Liver (tissue), 7 donors: ENCODE measurements at regions not wholly inside any gene's neighbourhood (a gene's known extent, or its start where the extent isn't known, plus 50 kb on each side); places are given as distances from the start of the nearest gene placed in this dataset.

Source experiments
- DNase-seq: peaks from one replicate; pipeline ENCODE4 v3.0.0-alpha.2; 2017; ENCODE audit warnings: low spot score
- H3K27ac ChIP-seq, 2 donors: one replicate each; pipeline ENCODE4 v1.7.0; 2013; ENCODE audit warnings: inconsistent platforms in 2 of 2, low read length in 2 of 2, control low read depth in 1 of 2, low read depth in 1 of 2, mild to moderate bottlenecking in 1 of 2
- H3K27me3 ChIP-seq, 4 donors: one replicate each; pipeline versions ENCODE4 v1.6.1 to v1.7.0; 2013; ENCODE audit warnings: low read length in 3 of 4, inconsistent platforms in 1 of 4, mild to moderate bottlenecking in 1 of 4, moderate library complexity in 1 of 4; ENCODE audit not compliant: control insufficient read depth in 4 of 4, insufficient read depth in 4 of 4
- H3K36me3 ChIP-seq, 4 donors: one replicate each; pipeline versions ENCODE4 v1.6.1 to v1.7.0; 2013; ENCODE audit warnings: low read length in 3 of 4, mild to moderate bottlenecking in 3 of 4, low read depth in 1 of 4, moderate library complexity in 1 of 4; ENCODE audit not compliant: control insufficient read depth in 4 of 4, insufficient read depth in 3 of 4
- H3K4me1 ChIP-seq, 4 donors: one replicate each; pipeline versions ENCODE4 v1.6.1 to v1.7.0; 2013; ENCODE audit warnings: low read length in 3 of 4, mild to moderate bottlenecking in 3 of 4, moderate library complexity in 1 of 4; ENCODE audit not compliant: control insufficient read depth in 4 of 4, insufficient read depth in 4 of 4
- H3K4me3 ChIP-seq, 3 donors: one replicate each; pipeline versions ENCODE4 v1.6.1 to v1.7.0; 2013; ENCODE audit warnings: low read length in 3 of 3, control low read depth in 1 of 3, low read depth in 1 of 3, mild to moderate bottlenecking in 1 of 3
- H3K9ac ChIP-seq, 2 donors: one replicate each; pipeline ENCODE4 v1.7.0; 2013; ENCODE audit warnings: low read length in 2 of 2, mild to moderate bottlenecking in 2 of 2, moderate library complexity in 2 of 2, control low read depth in 1 of 2, low read depth in 1 of 2
- H3K9me3 ChIP-seq, 4 donors: one replicate each; pipeline versions ENCODE4 v1.6.1 to v1.7.0; 2013; ENCODE audit warnings: low read length in 3 of 4; ENCODE audit not compliant: control insufficient read depth in 4 of 4
- EGR1 ChIP-seq, 2 donors: IDR thresholded peaks; 2 replicates each; pipeline ENCODE4 v1.6.1; 2016 to 2018; ENCODE audit warnings: antibody characterized with exemption in 2 of 2, low read depth in 2 of 2
- FOXA1 ChIP-seq: IDR thresholded peaks from 2 replicates; pipeline ENCODE4 v1.6.1; 2016; ENCODE audit warnings: antibody characterized with exemption
- FOXA2 ChIP-seq: IDR thresholded peaks from 2 replicates; pipeline ENCODE4 v1.6.1; 2016; ENCODE audit warnings: antibody characterized with exemption
- GABPA ChIP-seq, 2 donors: IDR thresholded peaks in 1 of 2; conservative IDR thresholded peaks in 1 of 2; 2 replicates each; pipeline ENCODE4 v1.6.1; 2016; ENCODE audit warnings: antibody characterized with exemption in 2 of 2, mild to moderate bottlenecking in 1 of 2, moderate library complexity in 1 of 2
- HNF4A ChIP-seq, 2 donors: conservative IDR thresholded peaks; 2 replicates each; pipeline ENCODE4 v1.6.1; 2016; ENCODE audit warnings: antibody characterized with exemption in 2 of 2, mild to moderate bottlenecking in 2 of 2
- HNF4G ChIP-seq: IDR thresholded peaks from 2 replicates; pipeline ENCODE4 v1.6.1; 2016; ENCODE audit warnings: antibody characterized with exemption
- NR2F2 ChIP-seq: IDR thresholded peaks from 2 replicates; pipeline ENCODE4 v1.6.1; 2016; ENCODE audit warnings: antibody characterized with exemption
- RAD21 ChIP-seq, 2 donors: IDR thresholded peaks; 2 replicates each; pipeline ENCODE4 v1.6.1; 2016; ENCODE audit warnings: antibody characterized with exemption in 2 of 2, mild to moderate bottlenecking in 2 of 2
- RXRA ChIP-seq, 2 donors: IDR thresholded peaks; 2 replicates each; pipeline ENCODE4 v1.6.1; 2017 to 2018; ENCODE audit warnings: antibody characterized with exemption in 2 of 2, mild to moderate bottlenecking in 1 of 2
- TAF1 ChIP-seq: conservative IDR thresholded peaks from 2 replicates; pipeline ENCODE4 v1.6.1; 2016; ENCODE audit warnings: antibody characterized with exemption, mild to moderate bottlenecking
- YY1 ChIP-seq: IDR thresholded peaks from 2 replicates; pipeline ENCODE4 v1.6.1; 2016; ENCODE audit warnings: antibody characterized with exemption, mild to moderate bottlenecking
- WGBS: extraction: QIAGEN DNeasy Blood & Tissue Kit; methylation state at CpG from one replicate; pipeline ENCODE4 v1.1.7; 2013; 5-methylcytosine and 5-hydroxymethylcytosine counted together
- TF ChIP-seq, protein P1 (sequence below): IDR thresholded peaks from 2 replicates; pipeline ENCODE4 v1.6.1; 2016; ENCODE audit warnings: antibody characterized with exemption, mild to moderate bottlenecking
- TF ChIP-seq, protein P2 (sequence below): IDR thresholded peaks from 2 replicates; pipeline ENCODE4 v1.6.1; 2016; ENCODE audit warnings: antibody characterized with exemption
- TF ChIP-seq, protein P3 (sequence below): IDR thresholded peaks from 2 replicates; pipeline ENCODE4 v1.6.1; 2016; ENCODE audit warnings: antibody characterized with exemption
- TF ChIP-seq, protein P4 (sequence below): IDR thresholded peaks from 2 replicates; pipeline ENCODE4 v1.6.1; 2016; ENCODE audit warnings: antibody characterized with exemption
- donor health status: healthy.
- donor health status: healthy.
- donor health status: healthy.
- donor health status: healthy.

DNA sequence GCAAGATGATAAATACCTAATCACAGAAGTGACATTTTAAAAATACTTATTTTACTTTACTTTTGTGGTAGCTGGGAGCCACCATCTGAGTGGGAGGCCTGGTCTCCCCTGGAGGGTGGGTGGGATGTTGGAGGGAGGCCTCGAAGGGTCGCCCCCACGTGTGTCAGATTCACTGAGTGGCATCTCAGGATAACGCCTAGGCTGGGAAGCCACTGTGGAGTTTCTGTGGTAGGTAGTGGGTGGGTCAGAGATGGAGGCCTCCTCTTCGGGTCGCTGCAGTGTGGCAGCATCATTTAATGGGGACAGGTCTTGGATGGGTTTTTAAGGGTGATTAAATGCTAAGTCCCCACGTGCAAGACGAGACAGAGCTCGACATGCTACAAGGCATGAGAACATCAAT, 1154.8 kb upstream of the CDH18 start:
- WGBS, result 91% methylated on average over 9 of the region's 9 CpGs
- H3K4me1 ChIP-seq, result no peaks in the 10 kb centered on the region
- H3K9ac ChIP-seq, result no peak overlapping the region
- H3K36me3 ChIP-seq, result no peaks in the 10 kb centered on the region
- H3K27ac ChIP-seq, result no peak overlapping the region
- no peak overlapping the region for H3K4me3 ChIP-seq
- TF ChIP-seq EGR1 (IDR thresholded peaks at IDR 0.05; ENCODE audit: low read depth in 2 of 2), result no peak
- TF ChIP-seq TAF1, result no peak
- TF ChIP-seq, protein P1, sequence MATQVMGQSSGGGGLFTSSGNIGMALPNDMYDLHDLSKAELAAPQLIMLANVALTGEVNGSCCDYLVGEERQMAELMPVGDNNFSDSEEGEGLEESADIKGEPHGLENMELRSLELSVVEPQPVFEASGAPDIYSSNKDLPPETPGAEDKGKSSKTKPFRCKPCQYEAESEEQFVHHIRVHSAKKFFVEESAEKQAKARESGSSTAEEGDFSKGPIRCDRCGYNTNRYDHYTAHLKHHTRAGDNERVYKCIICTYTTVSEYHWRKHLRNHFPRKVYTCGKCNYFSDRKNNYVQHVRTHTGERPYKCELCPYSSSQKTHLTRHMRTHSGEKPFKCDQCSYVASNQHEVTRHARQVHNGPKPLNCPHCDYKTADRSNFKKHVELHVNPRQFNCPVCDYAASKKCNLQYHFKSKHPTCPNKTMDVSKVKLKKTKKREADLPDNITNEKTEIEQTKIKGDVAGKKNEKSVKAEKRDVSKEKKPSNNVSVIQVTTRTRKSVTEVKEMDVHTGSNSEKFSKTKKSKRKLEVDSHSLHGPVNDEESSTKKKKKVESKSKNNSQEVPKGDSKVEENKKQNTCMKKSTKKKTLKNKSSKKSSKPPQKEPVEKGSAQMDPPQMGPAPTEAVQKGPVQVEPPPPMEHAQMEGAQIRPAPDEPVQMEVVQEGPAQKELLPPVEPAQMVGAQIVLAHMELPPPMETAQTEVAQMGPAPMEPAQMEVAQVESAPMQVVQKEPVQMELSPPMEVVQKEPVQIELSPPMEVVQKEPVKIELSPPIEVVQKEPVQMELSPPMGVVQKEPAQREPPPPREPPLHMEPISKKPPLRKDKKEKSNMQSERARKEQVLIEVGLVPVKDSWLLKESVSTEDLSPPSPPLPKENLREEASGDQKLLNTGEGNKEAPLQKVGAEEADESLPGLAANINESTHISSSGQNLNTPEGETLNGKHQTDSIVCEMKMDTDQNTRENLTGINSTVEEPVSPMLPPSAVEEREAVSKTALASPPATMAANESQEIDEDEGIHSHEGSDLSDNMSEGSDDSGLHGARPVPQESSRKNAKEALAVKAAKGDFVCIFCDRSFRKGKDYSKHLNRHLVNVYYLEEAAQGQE, result no peak
- TF ChIP-seq, protein P2, sequence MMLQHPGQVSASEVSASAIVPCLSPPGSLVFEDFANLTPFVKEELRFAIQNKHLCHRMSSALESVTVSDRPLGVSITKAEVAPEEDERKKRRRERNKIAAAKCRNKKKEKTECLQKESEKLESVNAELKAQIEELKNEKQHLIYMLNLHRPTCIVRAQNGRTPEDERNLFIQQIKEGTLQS, result no peak
- TF ChIP-seq, protein P3, sequence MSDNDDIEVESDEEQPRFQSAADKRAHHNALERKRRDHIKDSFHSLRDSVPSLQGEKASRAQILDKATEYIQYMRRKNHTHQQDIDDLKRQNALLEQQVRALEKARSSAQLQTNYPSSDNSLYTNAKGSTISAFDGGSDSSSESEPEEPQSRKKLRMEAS, result no peak
- TF ChIP-seq FOXA1, result no peak
- TF ChIP-seq YY1, result no peak
- TF ChIP-seq, protein P4, sequence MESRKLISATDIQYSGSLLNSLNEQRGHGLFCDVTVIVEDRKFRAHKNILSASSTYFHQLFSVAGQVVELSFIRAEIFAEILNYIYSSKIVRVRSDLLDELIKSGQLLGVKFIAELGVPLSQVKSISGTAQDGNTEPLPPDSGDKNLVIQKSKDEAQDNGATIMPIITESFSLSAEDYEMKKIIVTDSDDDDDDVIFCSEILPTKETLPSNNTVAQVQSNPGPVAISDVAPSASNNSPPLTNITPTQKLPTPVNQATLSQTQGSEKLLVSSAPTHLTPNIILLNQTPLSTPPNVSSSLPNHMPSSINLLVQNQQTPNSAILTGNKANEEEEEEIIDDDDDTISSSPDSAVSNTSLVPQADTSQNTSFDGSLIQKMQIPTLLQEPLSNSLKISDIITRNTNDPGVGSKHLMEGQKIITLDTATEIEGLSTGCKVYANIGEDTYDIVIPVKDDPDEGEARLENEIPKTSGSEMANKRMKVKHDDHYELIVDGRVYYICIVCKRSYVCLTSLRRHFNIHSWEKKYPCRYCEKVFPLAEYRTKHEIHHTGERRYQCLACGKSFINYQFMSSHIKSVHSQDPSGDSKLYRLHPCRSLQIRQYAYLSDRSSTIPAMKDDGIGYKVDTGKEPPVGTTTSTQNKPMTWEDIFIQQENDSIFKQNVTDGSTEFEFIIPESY, result no peak
- no peak for TF ChIP-seq GABPA (IDR thresholded peaks at IDR 0.05 in 1 of 2, conservative IDR thresholded peaks at IDR 0.05 in 1 of 2)
- TF ChIP-seq NR2F2, result no peak
- H3K9me3 ChIP-seq, result no peaks in the 10 kb centered on the region
- DNase-seq, result no peak
- H3K27me3 ChIP-seq, result no peaks in the 10 kb centered on the region

DNA sequence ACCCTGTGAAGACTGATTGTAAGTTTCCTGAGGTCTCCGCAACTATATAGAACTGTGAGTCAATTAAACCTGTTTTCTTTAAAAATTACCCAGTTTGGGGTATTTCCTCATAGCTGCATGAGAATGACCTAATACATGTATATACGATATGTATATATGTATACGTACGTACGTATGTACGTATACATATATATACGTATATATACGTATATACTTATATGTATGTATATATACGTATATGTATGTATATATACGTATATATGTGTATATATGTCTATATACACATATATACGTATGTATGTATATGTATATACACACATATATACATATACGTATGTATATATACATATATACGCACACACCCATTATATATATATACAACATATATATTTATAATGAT, 1153.0 kb upstream of the CDH18 start:
- Histone ChIP-seq H3K4me3 (no peak overlapping the region), H3K36me3 (no peaks in the 10 kb centered on the region), H3K4me1 (no peaks in the 10 kb centered on the region), H3K9me3 (no peaks in the 10 kb centered on the region), H3K27me3 (no peaks in the 10 kb centered on the region), H3K27ac (no peak overlapping the region), H3K9ac (no peak overlapping the region)
- TF ChIP-seq, protein P4, result no peak
- TF ChIP-seq, protein P3, result no peak
- TF ChIP-seq FOXA2 (no peak), HNF4A (conservative IDR thresholded peaks at IDR 0.05) (no peak), RXRA (IDR thresholded peaks at IDR 0.05) (no peak), RAD21 (IDR thresholded peaks at IDR 0.05) (no peak), TAF1 (no peak), HNF4G (no peak), YY1 (no peak)
- TF ChIP-seq, protein P1, result no peak
- 93% methylated on average over 13 of the region's 13 CpGs for WGBS
- no peak for DNase-seq
